ENCODE measurements at regions not wholly inside any gene's neighbourhood (a gene's known extent, or its start where the extent isn't known, plus 50 kb on each side); places are given as distances from the start of the nearest gene placed in this dataset.

DNA sequence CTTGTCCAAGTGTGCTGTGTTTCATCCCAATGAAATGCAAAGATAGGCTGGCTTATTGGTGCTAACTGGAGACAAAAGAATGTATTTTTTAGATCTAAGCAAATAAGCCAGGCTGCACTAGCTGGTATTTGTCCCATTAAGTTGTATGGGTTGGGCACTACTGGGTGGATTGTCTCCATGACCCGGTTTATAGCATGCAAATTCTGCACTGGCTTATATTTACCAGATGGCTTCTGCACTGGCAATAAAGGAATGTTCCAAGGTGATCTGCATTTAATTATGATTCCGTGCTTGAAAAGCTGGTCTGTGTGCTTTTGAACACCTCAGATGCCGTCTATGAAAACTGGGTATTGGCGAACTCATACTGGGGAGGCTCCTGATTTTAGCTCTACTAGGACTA is 61.4 kb upstream of the MOCS1 start:
- no peak for DNase-seq (ENCODE audit: low read depth in 2 of 2)

DNA sequence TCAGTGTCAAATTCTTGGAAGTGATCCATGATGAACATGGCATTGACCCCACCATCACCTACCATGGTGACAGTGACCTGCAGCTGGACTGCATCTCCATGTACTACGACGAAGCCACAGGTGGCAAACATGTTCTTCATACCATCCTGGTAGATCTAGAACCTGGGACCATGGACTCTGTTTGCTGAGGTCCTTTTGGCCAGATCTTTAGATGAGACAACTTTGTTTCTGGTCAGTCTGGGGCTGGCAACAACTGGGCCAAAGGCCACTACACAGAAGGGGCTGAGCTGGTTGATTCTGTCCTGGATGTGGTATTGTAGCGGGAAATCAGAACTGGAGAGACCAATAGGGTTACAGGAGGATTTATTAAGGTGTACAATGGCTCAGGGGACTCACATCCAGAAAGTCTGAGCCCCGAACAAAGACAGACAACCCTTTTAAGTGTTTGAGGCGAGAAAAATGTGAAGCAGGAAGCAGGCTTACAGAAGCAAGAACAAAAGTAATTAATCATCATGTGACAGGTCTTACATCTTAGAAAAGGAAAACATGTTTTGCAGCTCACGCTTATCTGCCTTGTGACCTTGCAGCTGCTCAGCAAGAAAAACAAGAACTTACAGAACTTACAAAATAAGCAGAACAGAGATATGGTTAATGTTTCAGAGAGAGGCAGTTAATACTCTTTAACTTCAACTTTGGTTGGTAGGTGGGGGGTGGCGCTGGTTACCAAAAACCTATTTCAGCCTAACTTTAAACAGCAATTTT is 58.8 kb upstream of the MOCS1 start:
- no peak for DNase-seq (ENCODE audit: low read depth in 2 of 2)

All from stimulated activated CD4-positive, alpha-beta T cell treated with anti-CD3 and anti-CD28 coated beads, Interleukin-1b, Interleukin-23, amount 100 ng/mL, for 1 hour (primary cell).